ENCODE measurements at regions not wholly inside any gene's neighbourhood (a gene's known extent, or its start where the extent isn't known, plus 50 kb on each side); places are given as distances from the start of the nearest gene placed in this dataset.

- H3K27ac ChIP-seq, result no peak overlapping the region
- no peak overlapping the region for H3K4me3 ChIP-seq
- H3K4me1 ChIP-seq, result no peaks in the 10 kb centered on the region
- no peak for DNase-seq (ENCODE audit: low spot score in 2 of 2)
- no peak for TF ChIP-seq POLR2A (IDR thresholded peaks at IDR 0.05)
- no peak for TF ChIP-seq CTCF (IDR thresholded peaks at IDR 0.05)
- TF ChIP-seq EP300 (IDR thresholded peaks at IDR 0.05), result no peak
- no peaks in the 10 kb centered on the region for H3K9me3 ChIP-seq
- 55 to 63% methylated on average over 1 of the region's 1 CpG for WGBS, 2 donors
- H3K36me3 ChIP-seq, result no peaks in the 10 kb centered on the region
- no peaks in the 10 kb centered on the region for H3K27me3 ChIP-seq
Observed at GRCh38 chr4:114400531-114400930, 198.1 kb upstream of the UGT8 start.

- H3K27ac ChIP-seq, result no peak overlapping the region
- no peaks in the 10 kb centered on the region for H3K4me1 ChIP-seq
- no peak for TF ChIP-seq EP300 (IDR thresholded peaks at IDR 0.05)
- TF ChIP-seq CTCF (IDR thresholded peaks at IDR 0.05), result no peak
- TF ChIP-seq POLR2A (IDR thresholded peaks at IDR 0.05), result no peak
- H3K9me3 ChIP-seq, result no peaks in the 10 kb centered on the region
- H3K36me3 ChIP-seq, result no peaks in the 10 kb centered on the region
- H3K4me3 ChIP-seq, result no peak overlapping the region
- H3K27me3 ChIP-seq, result no peaks in the 10 kb centered on the region
- WGBS, 2 donors, result 47 to 53% methylated on average over 2 of the region's 2 CpGs
- DNase-seq (ENCODE audit: low spot score in 2 of 2), result no peak
Observed at GRCh38 chr4:114401483-114401882, 197.1 kb upstream of the UGT8 start.

- Histone ChIP-seq H3K27me3 (no peaks in the 10 kb centered on the region), H3K9me3 (no peaks in the 10 kb centered on the region), H3K4me1 (no peaks in the 10 kb centered on the region), H3K4me3 (no peak overlapping the region), H3K27ac (no peak overlapping the region), H3K36me3 (no peaks in the 10 kb centered on the region)
- WGBS, 2 donors, result 41 to 52% methylated on average over 1 of the region's 1 CpG
- TF ChIP-seq EP300 (IDR thresholded peaks at IDR 0.05) (no peak), CTCF (IDR thresholded peaks at IDR 0.05) (no peak), POLR2A (IDR thresholded peaks at IDR 0.05) (no peak)
- DNase-seq (ENCODE audit: low spot score in 2 of 2), result no peak
Observed at GRCh38 chr4:114417214-114417613, 181.4 kb upstream of the UGT8 start.

- no peaks in the 10 kb centered on the region for H3K27me3 ChIP-seq
- TF ChIP-seq POLR2A (IDR thresholded peaks at IDR 0.05), result no peak
- no peak for TF ChIP-seq EP300 (IDR thresholded peaks at IDR 0.05)
- no peak for TF ChIP-seq CTCF (IDR thresholded peaks at IDR 0.05)
- no peaks in the 10 kb centered on the region for H3K4me1 ChIP-seq
- no peak overlapping the region for H3K27ac ChIP-seq
- no peak for DNase-seq (ENCODE audit: low spot score in 2 of 2)
- no peaks in the 10 kb centered on the region for H3K36me3 ChIP-seq
- 81 to 82% methylated on average over 4 of the region's 4 CpGs for WGBS, 2 donors
- H3K9me3 ChIP-seq, result no peaks in the 10 kb centered on the region
- no peak overlapping the region for H3K4me3 ChIP-seq
Observed at GRCh38 chr4:114420069-114420468, 178.5 kb upstream of the UGT8 start.

- H3K4me3 ChIP-seq, result no peak overlapping the region
- no peaks in the 10 kb centered on the region for H3K36me3 ChIP-seq
- no peak for DNase-seq (ENCODE audit: low spot score in 2 of 2)
- TF ChIP-seq POLR2A (IDR thresholded peaks at IDR 0.05), result no peak
- TF ChIP-seq CTCF (IDR thresholded peaks at IDR 0.05), result no peak
- TF ChIP-seq EP300 (IDR thresholded peaks at IDR 0.05), result no peak
- H3K27ac ChIP-seq, result no peak overlapping the region
- H3K4me1 ChIP-seq, result no peaks in the 10 kb centered on the region
- 36 to 45% methylated on average over 3 of the region's 3 CpGs for WGBS, 2 donors
- peaks cover 0 to 10% (median 0%) of the 10 kb centered on the region in 4 donors for H3K9me3 ChIP-seq
- H3K27me3 ChIP-seq, result no peaks in the 10 kb centered on the region
Observed at GRCh38 chr4:114423582-114423981, 175.0 kb upstream of the UGT8 start.
